ENCODE measurements at regions not wholly inside any gene's neighbourhood (a gene's known extent, or its start where the extent isn't known, plus 50 kb on each side); places are given as distances from the start of the nearest gene placed in this dataset.

GRCh38 chr22:34880662-34881061, 185.3 kb upstream of the ISX start:
- Mint-ChIP-seq H3K4me1 (peaks cover 13% of the 10 kb centered on the region), H3K27me3 (ENCODE audit: insufficient read depth) (peaks cover 5% of the 10 kb centered on the region), H3K4me3 (no peak overlapping the region), H3K9me3 (peaks cover 4% of the 10 kb centered on the region), H3K27ac (no peak overlapping the region), H3K36me3 (ENCODE audit: low read depth) (no peaks in the 10 kb centered on the region)
- H3K9ac ChIP-seq (ENCODE audit: extremely low read depth, low read length, poor library complexity, severe bottlenecking), result no peak overlapping the region
- H3K27me3 ChIP-seq (ENCODE audit: control insufficient read depth, insufficient read depth, low read length, poor library complexity, severe bottlenecking), result no peaks in the 10 kb centered on the region
- no peak for DNase-seq
- 100% methylated on average over 1 of the region's 1 CpG; no CpG with 5 or more reads in 1 of the 2 experiments for WGBS, 2 experiments (ENCODE audit: insufficient coverage in 1 of 2, insufficient read length in 1 of 2)
- no peak for TF ChIP-seq CTCF (conservative IDR thresholded peaks at IDR 0.05)
- H3K4me1 ChIP-seq (ENCODE audit: control insufficient read depth, insufficient read depth, low read length), result no peaks in the 10 kb centered on the region
- H3K27ac ChIP-seq (ENCODE audit: low read depth, low read length), result no peak overlapping the region
- H3K36me3 ChIP-seq (ENCODE audit: control insufficient read depth, insufficient read depth, low read length), result no peaks in the 10 kb centered on the region
- no peak overlapping the region for H3K4me3 ChIP-seq (ENCODE audit: low read length)
- no peaks in the 10 kb centered on the region for H3K9me3 ChIP-seq (ENCODE audit: control insufficient read depth, low read length)

GRCh38 chr22:34881453-34881852, 184.5 kb upstream of the ISX start:
- no peak overlapping the region for H3K4me3 ChIP-seq (ENCODE audit: low read length)
- no peaks in the 10 kb centered on the region for H3K36me3 ChIP-seq (ENCODE audit: control insufficient read depth, insufficient read depth, low read length)
- H3K9ac ChIP-seq (ENCODE audit: extremely low read depth, low read length, poor library complexity, severe bottlenecking), result no peak overlapping the region
- DNase-seq, result no peak
- H3K9me3 ChIP-seq (ENCODE audit: control insufficient read depth, low read length), result no peaks in the 10 kb centered on the region
- Mint-ChIP-seq H3K27ac (no peak overlapping the region), H3K9me3 (peaks cover 4% of the 10 kb centered on the region), H3K4me1 (peaks cover 13% of the 10 kb centered on the region), H3K4me3 (no peak overlapping the region), H3K36me3 (ENCODE audit: low read depth) (no peaks in the 10 kb centered on the region), H3K27me3 (ENCODE audit: insufficient read depth) (peaks cover 5% of the 10 kb centered on the region)
- H3K27me3 ChIP-seq (ENCODE audit: control insufficient read depth, insufficient read depth, low read length, poor library complexity, severe bottlenecking), result no peaks in the 10 kb centered on the region
- H3K27ac ChIP-seq (ENCODE audit: low read depth, low read length), result no peak overlapping the region
- WGBS, 2 experiments (ENCODE audit: insufficient coverage in 1 of 2, insufficient read length in 1 of 2), result 91 to 100% methylated on average over 2 of the region's 2 CpGs
- TF ChIP-seq CTCF (conservative IDR thresholded peaks at IDR 0.05), result no peak
- H3K4me1 ChIP-seq (ENCODE audit: control insufficient read depth, insufficient read depth, low read length), result no peaks in the 10 kb centered on the region

- TF ChIP-seq CTCF (conservative IDR thresholded peaks at IDR 0.05), result no peak
- no peak overlapping the region for H3K9ac ChIP-seq (ENCODE audit: extremely low read depth, low read length, poor library complexity, severe bottlenecking)
- Mint-ChIP-seq H3K27ac (no peak overlapping the region), H3K36me3 (ENCODE audit: low read depth) (peaks cover 6% of the 10 kb centered on the region), H3K9me3 (peaks cover 31% of the 10 kb centered on the region), H3K27me3 (ENCODE audit: insufficient read depth) (peaks cover 9% of the 10 kb centered on the region), H3K4me1 (peaks cover 2% of the 10 kb centered on the region), H3K4me3 (no peak overlapping the region)
- no peaks in the 10 kb centered on the region for H3K36me3 ChIP-seq (ENCODE audit: control insufficient read depth, insufficient read depth, low read length)
- H3K27me3 ChIP-seq (ENCODE audit: control insufficient read depth, insufficient read depth, low read length, poor library complexity, severe bottlenecking), result no peaks in the 10 kb centered on the region
- H3K4me1 ChIP-seq (ENCODE audit: control insufficient read depth, insufficient read depth, low read length), result no peaks in the 10 kb centered on the region
- H3K27ac ChIP-seq (ENCODE audit: low read depth, low read length), result no peak overlapping the region
- WGBS, 2 experiments (ENCODE audit: insufficient coverage in 1 of 2, insufficient read length in 1 of 2), result 91 to 96% methylated on average over 3 of the region's 3 CpGs
- H3K9me3 ChIP-seq (ENCODE audit: control insufficient read depth, low read length), result peaks cover 24% of the 10 kb centered on the region
- DNase-seq, result no peak
- H3K4me3 ChIP-seq (ENCODE audit: low read length), result no peak overlapping the region
These were observed 180.1 kb upstream of the ISX start for GRCh38 chr22:34885852-34886251.
